OCI-M2 (cell line): ENCODE measurements at regions not wholly inside any gene's neighbourhood (a gene's known extent, or its start where the extent isn't known, plus 50 kb on each side); places are given as distances from the start of the nearest gene placed in this dataset.

Experiments
- DNase-seq: peaks from one replicate; lab custom pipeline; 2025; ENCODE audit not compliant: unreplicated experiment; lab: John Stamatoyannopoulos, UW

GRCh38 chr11:127218275-127218608, 217.7 kb upstream of the KIRREL3 start:
- no peak for DNase-seq

DNA sequence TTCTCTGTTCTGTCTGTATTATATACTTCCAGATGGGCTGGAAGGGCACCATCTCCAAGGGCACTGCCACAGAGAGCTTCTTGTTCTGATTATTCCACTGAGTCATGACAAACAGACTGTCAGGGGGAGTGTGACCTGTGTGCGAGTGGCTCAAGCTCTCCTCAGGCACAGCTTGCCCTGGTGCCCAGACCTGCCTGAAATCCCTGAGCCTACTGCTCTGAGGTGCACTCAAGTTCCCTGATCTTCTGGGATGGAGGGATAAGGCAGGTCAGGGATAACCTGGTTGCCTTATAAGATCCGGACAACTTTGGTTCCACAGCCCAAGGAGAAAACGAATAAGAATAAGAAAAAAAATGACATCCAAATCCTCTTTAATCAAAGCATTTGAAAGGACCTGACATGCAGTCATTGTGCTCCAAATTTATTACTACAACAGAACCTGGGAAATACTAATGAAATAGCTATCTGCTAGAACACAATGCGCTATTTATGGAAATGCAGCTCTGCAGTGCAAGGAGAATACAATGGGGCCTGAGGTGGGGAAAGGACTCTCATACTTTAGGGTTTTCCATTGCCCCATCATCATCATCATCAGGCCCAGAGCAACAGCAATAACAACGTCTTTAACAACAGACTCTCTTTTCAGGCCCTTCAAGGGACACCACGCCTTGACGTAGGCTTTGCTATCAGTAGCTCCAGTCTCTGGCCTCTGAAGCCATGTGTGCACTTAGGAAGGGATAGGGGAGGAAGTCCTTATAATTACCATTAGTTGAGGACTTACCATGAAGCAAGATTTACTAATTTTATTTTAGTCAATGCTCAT, 217.1 kb upstream of the KIRREL3 start:
- no peak for DNase-seq

DNA sequence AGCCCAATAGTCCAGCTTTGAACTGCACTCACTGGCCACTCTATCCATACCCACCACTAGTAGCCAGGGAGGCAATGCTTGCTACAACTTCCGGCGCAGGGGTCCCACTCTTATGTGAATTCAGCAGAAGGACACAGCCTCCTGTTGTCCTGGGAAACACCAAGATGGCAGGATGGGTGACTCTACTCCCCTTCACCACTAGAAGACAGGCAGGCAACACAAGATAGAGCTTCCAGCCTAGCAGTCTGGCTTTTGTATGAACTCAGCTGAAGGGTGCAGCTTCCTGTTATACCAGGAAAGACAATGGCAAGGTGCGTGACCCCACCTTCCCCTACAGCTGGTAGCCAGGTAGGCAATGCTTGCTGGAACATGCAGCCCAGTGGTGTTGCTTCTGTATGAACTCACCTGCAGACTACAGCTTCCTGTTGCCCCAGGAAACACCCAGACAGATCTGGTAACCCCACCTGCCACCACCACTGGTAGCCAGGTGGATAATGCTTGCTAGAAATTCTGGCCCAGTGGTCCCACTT, 205.2 kb upstream of the KIRREL3 start:
- DNase-seq = no peak

DNA sequence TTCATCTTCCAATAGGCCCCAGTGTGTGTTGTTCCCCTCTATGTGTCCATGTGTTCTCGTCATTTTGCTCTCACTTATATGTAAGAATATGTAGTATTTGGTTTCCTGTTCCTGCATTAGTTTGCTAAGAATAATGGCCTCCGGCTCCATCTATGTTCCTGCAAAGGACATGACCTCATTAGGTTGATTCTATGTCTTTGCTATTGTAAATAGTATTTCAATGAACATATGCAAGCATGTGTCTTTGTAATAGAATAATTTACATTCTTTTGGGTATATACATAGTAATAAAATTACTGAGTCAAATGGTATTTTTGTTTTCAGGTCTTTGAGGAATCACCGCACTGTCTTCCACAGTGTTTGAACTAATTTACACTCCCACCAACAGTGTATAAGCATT, 202.9 kb upstream of the KIRREL3 start:
- no peak for DNase-seq

- DNase-seq = no peak
Observed at GRCh38 chr11:127202105-127202504, 201.5 kb upstream of the KIRREL3 start.

DNA sequence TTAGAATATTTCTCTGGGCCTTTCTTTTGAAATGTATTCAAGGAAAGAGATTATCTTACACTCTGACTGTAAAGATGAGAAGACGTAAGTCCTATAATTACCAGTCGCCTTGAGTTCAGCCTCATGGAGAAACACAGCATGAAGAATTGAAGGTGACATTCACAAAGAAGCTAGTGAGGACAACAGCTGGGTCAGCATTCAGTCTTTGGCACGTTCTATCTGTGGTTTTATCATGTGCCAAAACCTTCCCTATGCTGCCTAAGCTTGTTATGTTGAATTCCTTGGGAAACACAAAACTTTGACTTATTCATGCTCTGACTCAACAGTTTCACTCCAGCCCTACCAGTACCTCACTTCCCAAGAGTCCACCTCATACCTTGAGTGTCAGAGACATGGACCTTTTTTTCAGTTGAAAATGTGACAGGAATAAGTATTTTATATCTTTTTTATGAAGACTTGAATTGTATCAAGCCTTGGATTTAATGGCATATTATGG, 198.8 kb upstream of the KIRREL3 start:
- no peak for DNase-seq

GRCh38 chr11:127195501-127196120, 195.0 kb upstream of the KIRREL3 start:
- no peak for DNase-seq

DNA sequence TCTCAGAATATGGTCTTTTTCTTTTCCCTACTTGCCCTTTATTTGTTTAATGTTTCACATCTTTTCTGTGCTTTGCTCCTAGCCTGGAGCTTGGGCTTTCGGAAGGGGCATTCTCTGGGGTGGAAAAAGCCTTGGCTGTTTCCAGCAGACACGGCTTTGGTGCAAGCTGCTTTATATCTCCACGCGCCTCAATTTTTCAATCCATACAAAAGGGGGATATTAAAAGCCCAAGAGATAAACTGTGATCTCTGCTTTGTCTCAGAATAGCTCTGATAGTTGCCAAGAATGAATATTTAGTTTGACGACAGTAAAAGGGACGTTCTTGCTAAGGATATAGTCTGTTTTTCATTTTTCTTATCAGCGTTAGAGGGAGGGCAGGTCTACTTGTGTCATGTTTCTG, 194.0 kb upstream of the KIRREL3 start:
- no peak for DNase-seq

GRCh38 chr11:127193950-127194349, 193.4 kb upstream of the KIRREL3 start:
- DNase-seq = no peak

- DNase-seq = no peak
Observed at GRCh38 chr11:127191689-127192088, 191.1 kb upstream of the KIRREL3 start.

GRCh38 chr11:127191261-127191660, 190.7 kb upstream of the KIRREL3 start:
- no peak for DNase-seq

DNA sequence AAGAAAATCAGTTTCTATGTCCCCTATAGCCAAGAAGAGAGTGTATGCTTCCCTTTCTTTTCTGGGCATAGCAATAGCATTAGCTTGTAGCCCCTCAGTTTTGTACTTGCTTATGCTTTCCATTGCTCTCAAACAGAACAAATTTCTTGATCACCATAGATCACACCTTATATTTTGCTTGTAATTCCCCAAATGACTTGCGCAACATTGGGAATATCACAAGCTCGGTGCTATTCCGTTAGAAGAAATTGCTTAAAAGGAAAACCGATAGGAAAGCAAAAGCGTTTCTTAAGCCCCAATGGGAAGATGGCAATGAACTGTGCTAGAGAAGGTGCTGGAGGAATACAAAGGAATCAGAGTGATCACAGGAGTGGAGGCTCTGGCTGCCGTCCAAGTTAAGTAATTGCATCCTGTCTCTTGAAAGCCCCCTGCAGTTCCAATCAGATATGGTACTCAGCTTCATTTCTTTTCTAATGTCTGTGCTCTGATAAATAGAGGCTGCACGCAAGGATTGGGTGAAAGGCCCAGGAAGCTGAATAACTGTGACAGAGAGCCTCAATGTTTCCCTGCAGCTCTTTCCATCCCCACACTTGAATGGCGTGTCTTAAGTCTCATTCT, 182.1 kb upstream of the KIRREL3 start:
- DNase-seq = no peak

DNA sequence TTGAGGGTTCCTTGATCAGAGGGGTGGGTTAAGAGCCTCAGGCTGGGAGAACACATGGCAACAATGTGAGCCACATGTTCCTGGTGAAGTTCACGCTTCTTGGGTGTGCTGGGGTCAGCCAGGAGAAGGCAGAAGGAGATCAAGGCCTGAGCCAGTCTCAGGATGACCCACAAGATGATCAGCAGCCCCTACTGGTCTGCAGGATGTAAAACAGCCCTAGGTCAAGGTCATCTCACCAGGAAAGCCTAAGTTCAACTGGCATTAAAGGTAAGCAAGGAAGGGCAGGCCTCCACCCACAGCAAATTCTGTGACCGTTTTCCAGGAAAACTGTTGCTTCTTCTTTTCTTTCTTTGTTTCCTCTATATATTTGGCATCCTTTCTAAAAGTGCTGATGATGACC, 156.7 kb upstream of the KIRREL3 start:
- no peak for DNase-seq

- DNase-seq = no peak
Observed at GRCh38 chr11:127149410-127149809, 148.8 kb upstream of the KIRREL3 start.

- no peak for DNase-seq
Observed at GRCh38 chr11:127143251-127143650, 142.7 kb upstream of the KIRREL3 start.

GRCh38 chr11:127138613-127139012, 138.0 kb upstream of the KIRREL3 start:
- DNase-seq = no peak

GRCh38 chr11:127137771-127138280, 137.3 kb upstream of the KIRREL3 start:
- DNase-seq = no peak

GRCh38 chr11:127136438-127136837, 135.9 kb upstream of the KIRREL3 start:
- no peak for DNase-seq

- no peak for DNase-seq
Observed at GRCh38 chr11:127135256-127135655, 134.7 kb upstream of the KIRREL3 start.

DNA sequence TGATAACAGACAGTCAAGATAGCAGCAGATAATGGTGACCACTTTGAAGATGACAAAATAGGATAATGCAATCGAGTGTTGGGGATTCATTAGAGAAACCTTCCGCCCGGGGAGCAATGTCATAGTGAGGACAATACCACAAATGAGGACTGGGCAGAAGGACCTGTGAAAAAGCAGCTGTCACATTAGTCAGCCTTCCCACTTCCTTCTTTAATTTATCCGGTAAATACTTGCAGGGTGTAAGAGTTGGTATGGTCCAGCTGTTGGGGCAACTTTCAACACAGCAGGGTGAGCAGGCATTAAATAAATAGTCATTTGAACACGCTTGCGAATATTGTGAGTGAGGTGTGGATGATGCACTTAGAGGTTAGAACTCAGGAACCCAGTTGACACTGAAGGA, 132.5 kb upstream of the KIRREL3 start:
- no peak for DNase-seq

DNA sequence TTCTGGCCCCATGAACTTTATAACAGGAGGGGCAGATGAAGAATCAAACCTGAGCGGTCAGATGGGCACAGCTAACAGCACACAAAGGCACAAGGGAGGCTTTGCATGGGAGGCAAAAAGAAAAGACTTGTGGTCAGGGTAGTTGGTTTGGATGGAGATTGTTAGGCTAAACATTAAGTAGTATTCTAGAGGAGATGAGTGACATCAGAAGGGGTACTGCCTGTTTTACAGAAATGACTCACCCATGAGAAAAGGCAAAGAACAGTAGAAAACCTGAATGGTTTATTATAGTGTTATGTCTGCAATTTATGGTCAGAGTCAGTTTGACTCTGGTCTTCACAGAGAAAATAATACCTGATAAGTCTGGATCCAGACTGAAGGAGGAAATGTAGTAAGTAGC, 129.8 kb upstream of the KIRREL3 start:
- no peak for DNase-seq

- DNase-seq = no peak
Observed at GRCh38 chr11:127126986-127127385, 126.4 kb upstream of the KIRREL3 start.
